HG03442 (cell line): ENCODE measurements at regions not wholly inside any gene's neighbourhood (a gene's known extent, or its start where the extent isn't known, plus 50 kb on each side); places are given as distances from the start of the nearest gene placed in this dataset.

Experiments used
- ATAC-seq: cut with Tn5 transposase; IDR thresholded peaks from one replicate; pipeline ENCODE4 v1.9.1; 2021; ENCODE audit warnings: mild to moderate bottlenecking, moderate library complexity; ENCODE audit not compliant: unreplicated experiment

- no peak for ATAC-seq
These were observed 231.8 kb upstream of the SPTLC3 start for GRCh38 chr20:12777016-12777415.

- ATAC-seq: no peak
These were observed 222.5 kb upstream of the SPTLC3 start for GRCh38 chr20:12786276-12786675.

- ATAC-seq: no peak
These were observed 220.0 kb upstream of the SPTLC3 start for GRCh38 chr20:12788632-12789299.

- no peak for ATAC-seq
These were observed 217.9 kb upstream of the SPTLC3 start for GRCh38 chr20:12790859-12791258.

GRCh38 chr20:12798286-12798685, 210.5 kb upstream of the SPTLC3 start:
- no peak for ATAC-seq

GRCh38 chr20:12808006-12808567, 200.7 kb upstream of the SPTLC3 start:
- ATAC-seq: no peak

GRCh38 chr20:12815231-12815768, 193.5 kb upstream of the SPTLC3 start:
- no peak for ATAC-seq

GRCh38 chr20:12815778-12816408, 192.9 kb upstream of the SPTLC3 start:
- ATAC-seq: no peak

GRCh38 chr20:12821249-12821648, 187.5 kb upstream of the SPTLC3 start:
- ATAC-seq: no peak

- ATAC-seq: no peak
These were observed 185.0 kb upstream of the SPTLC3 start for GRCh38 chr20:12823734-12824133.

- no peak for ATAC-seq
These were observed 184.2 kb upstream of the SPTLC3 start for GRCh38 chr20:12824328-12825225.

GRCh38 chr20:12825226-12825595, 183.6 kb upstream of the SPTLC3 start:
- no peak for ATAC-seq

GRCh38 chr20:12827816-12828385, 180.9 kb upstream of the SPTLC3 start:
- ATAC-seq: no peak

- no peak for ATAC-seq
These were observed 179.6 kb upstream of the SPTLC3 start for GRCh38 chr20:12829170-12829569.

- ATAC-seq: no peak
These were observed 174.9 kb upstream of the SPTLC3 start for GRCh38 chr20:12833861-12834260.

- no peak for ATAC-seq
These were observed 172.8 kb upstream of the SPTLC3 start for GRCh38 chr20:12835999-12836398.

GRCh38 chr20:12837646-12838045, 171.1 kb upstream of the SPTLC3 start:
- ATAC-seq: no peak

- ATAC-seq: no peak
These were observed 170.4 kb upstream of the SPTLC3 start for GRCh38 chr20:12838261-12838866.

GRCh38 chr20:12847872-12848271, 160.9 kb upstream of the SPTLC3 start:
- no peak for ATAC-seq

GRCh38 chr20:12849225-12849910, 159.4 kb upstream of the SPTLC3 start:
- no peak for ATAC-seq
